ENCODE measurements at regions not wholly inside any gene's neighbourhood (a gene's known extent, or its start where the extent isn't known, plus 50 kb on each side); places are given as distances from the start of the nearest gene placed in this dataset.

DNA sequence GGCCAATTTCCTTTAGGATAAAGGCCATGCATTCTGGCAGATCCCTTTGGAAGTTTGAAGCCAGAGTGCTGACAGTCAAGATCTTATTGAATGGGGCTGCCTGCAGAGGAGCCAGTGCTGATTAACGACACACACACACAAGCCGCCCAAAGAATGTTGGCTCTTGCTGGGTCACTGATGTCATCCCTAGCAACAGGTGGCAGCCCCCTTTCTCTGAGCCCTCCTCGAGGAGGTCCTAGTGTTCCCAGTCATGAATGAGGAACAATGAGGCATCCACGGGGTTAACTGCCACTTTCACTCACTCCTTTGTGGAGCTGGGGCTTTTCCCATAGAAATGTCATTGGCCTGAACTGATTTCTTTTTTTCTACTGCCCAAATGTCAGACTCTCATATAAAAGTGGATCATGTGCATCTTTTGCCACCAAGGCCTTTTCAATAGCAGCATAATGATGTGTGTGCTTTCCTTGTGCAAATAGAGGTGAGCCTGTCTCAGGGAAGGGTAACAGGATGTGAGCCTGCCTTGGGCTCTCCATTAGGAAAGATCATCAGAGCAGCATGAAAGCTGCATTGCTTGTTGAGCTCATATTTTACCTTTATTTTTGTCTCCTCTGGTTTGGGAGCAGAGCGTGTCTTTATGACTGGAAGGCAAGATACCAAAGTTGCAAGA is 301.8 kb upstream of the MTNR1B start:
- TF ChIP-seq, protein P1, sequence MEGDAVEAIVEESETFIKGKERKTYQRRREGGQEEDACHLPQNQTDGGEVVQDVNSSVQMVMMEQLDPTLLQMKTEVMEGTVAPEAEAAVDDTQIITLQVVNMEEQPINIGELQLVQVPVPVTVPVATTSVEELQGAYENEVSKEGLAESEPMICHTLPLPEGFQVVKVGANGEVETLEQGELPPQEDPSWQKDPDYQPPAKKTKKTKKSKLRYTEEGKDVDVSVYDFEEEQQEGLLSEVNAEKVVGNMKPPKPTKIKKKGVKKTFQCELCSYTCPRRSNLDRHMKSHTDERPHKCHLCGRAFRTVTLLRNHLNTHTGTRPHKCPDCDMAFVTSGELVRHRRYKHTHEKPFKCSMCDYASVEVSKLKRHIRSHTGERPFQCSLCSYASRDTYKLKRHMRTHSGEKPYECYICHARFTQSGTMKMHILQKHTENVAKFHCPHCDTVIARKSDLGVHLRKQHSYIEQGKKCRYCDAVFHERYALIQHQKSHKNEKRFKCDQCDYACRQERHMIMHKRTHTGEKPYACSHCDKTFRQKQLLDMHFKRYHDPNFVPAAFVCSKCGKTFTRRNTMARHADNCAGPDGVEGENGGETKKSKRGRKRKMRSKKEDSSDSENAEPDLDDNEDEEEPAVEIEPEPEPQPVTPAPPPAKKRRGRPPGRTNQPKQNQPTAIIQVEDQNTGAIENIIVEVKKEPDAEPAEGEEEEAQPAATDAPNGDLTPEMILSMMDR (IDR thresholded peaks at IDR 0.05), result no peak
- no peak for TF ChIP-seq POLR2A (IDR thresholded peaks at IDR 0.05)
